H9 (cell line): ENCODE measurements at regions not wholly inside any gene's neighbourhood (a gene's known extent, or its start where the extent isn't known, plus 50 kb on each side); places are given as distances from the start of the nearest gene placed in this dataset.

ENCODE experiments used
- DNase-seq: peaks from one replicate; pipeline ENCODE4 v3.0.0-alpha.2; 2017
- H2AFZ ChIP-seq: one replicate; pipeline ENCODE4 v1.6.1; 2013; ENCODE audit warnings: mild to moderate bottlenecking, low read length, control low read depth, moderate library complexity
- H2AK5ac ChIP-seq: 2 replicates; pipeline ENCODE4 v1.6.1; 2013; ENCODE audit warnings: low read length, control low read depth, mixed read lengths; ENCODE audit not compliant: insufficient read length
- H2BK120ac ChIP-seq: one replicate; pipeline ENCODE4 v1.6.1; 2013; ENCODE audit warnings: low read depth, mild to moderate bottlenecking, low read length, control low read depth, inconsistent platforms; ENCODE audit not compliant: poor library complexity, severe bottlenecking
- H2BK12ac ChIP-seq: 2 replicates; pipeline ENCODE4 v1.6.1; 2013; ENCODE audit warnings: low read length, control low read depth, mixed read lengths, low read depth; ENCODE audit not compliant: insufficient read length
- H2BK15ac ChIP-seq: 2 replicates; pipeline ENCODE4 v1.6.1; 2013; ENCODE audit warnings: low read depth, low read length, control low read depth
- H2BK20ac ChIP-seq: one replicate; pipeline ENCODE4 v1.6.1; 2013; ENCODE audit warnings: low read depth, mild to moderate bottlenecking, low read length, control low read depth, inconsistent platforms; ENCODE audit not compliant: poor library complexity, severe bottlenecking
- H2BK5ac ChIP-seq: 2 replicates; pipeline ENCODE4 v1.6.1; 2013; ENCODE audit warnings: low read length, control low read depth, mixed read lengths; ENCODE audit not compliant: insufficient read length
- H3K14ac ChIP-seq: 2 replicates; pipeline ENCODE4 v1.6.1; 2013; ENCODE audit warnings: low read length, control low read depth; ENCODE audit not compliant: insufficient read depth
- H3K18ac ChIP-seq: 2 replicates; pipeline ENCODE4 v1.6.1; 2013; ENCODE audit warnings: low read depth, mild to moderate bottlenecking, mixed read lengths, low read length, control low read depth; ENCODE audit not compliant: insufficient read length
- H3K23ac ChIP-seq: 2 replicates; pipeline ENCODE4 v1.6.1; 2013; ENCODE audit warnings: low read length, control low read depth, mixed read lengths, low read depth; ENCODE audit not compliant: insufficient read length
- H3K23me2 ChIP-seq: 2 replicates; pipeline ENCODE4 v1.6.1; 2013; ENCODE audit warnings: low read depth, mild to moderate bottlenecking, mixed read lengths, low read length, control low read depth; ENCODE audit not compliant: insufficient read length, poor library complexity, severe bottlenecking
- H3K27ac ChIP-seq: 2 replicates; pipeline ENCODE4 v1.5.1; 2013; ENCODE audit warnings: low read length, control low read depth, mixed read lengths, low read depth; ENCODE audit not compliant: insufficient read length
- H3K27me3 ChIP-seq: 2 replicates; pipeline ENCODE4 v1.6.1; 2013; ENCODE audit warnings: low read length, control low read depth, inconsistent platforms; ENCODE audit not compliant: insufficient read depth
- H3K4ac ChIP-seq: 2 replicates; pipeline ENCODE4 v1.6.1; 2013; ENCODE audit warnings: low read depth, mild to moderate bottlenecking, control low read depth, inconsistent platforms, low read length, moderate library complexity
- H3K4me1 ChIP-seq: 2 replicates; pipeline ENCODE4 v1.6.1; 2013; ENCODE audit warnings: low read length, control low read depth, inconsistent platforms; ENCODE audit not compliant: insufficient read depth
- H3K4me2 ChIP-seq: 2 replicates; pipeline ENCODE4 v1.6.1; 2013; ENCODE audit warnings: low read length, control low read depth, mixed read lengths; ENCODE audit not compliant: insufficient read length, insufficient read depth
- H3K56ac ChIP-seq: 2 replicates; pipeline ENCODE4 v1.6.1; 2013; ENCODE audit warnings: low read depth, mild to moderate bottlenecking, mixed read lengths, low read length, control low read depth; ENCODE audit not compliant: insufficient read length
- H3K79me1 ChIP-seq: 2 replicates; pipeline ENCODE4 v1.6.1; 2013; ENCODE audit warnings: low read depth, mild to moderate bottlenecking, moderate library complexity, low read length, control low read depth, inconsistent platforms; ENCODE audit not compliant: insufficient read depth, poor library complexity, severe bottlenecking
- H3K79me2 ChIP-seq: 2 replicates; pipeline ENCODE4 v1.6.1; 2013; ENCODE audit warnings: low read length, control low read depth, inconsistent platforms; ENCODE audit not compliant: insufficient read depth
- H3K9ac ChIP-seq: 2 replicates; pipeline ENCODE4 v1.6.1; 2013; ENCODE audit warnings: low read length, control low read depth, mixed read lengths; ENCODE audit not compliant: insufficient read length; ENCODE audit errors: extremely low read depth
- H3K9me3 ChIP-seq: one replicate; pipeline ENCODE4 v1.6.1; 2013; ENCODE audit warnings: low read depth, low read length, inconsistent platforms; ENCODE audit not compliant: control insufficient read depth
- H3T11ph ChIP-seq: one replicate; pipeline ENCODE4 v1.6.1; 2013; ENCODE audit warnings: mild to moderate bottlenecking, low read length, control low read depth, inconsistent platforms
- H4K20me1 ChIP-seq: one replicate; pipeline ENCODE4 v1.6.1; 2013; ENCODE audit not compliant: control insufficient read depth, insufficient read length, insufficient read depth
- H4K5ac ChIP-seq: 2 replicates; pipeline ENCODE4 v1.6.1; 2013; ENCODE audit warnings: low read depth, mild to moderate bottlenecking, mixed read lengths, low read length, control low read depth; ENCODE audit not compliant: insufficient read length
- H4K8ac ChIP-seq: replicated peaks from 2 replicates; pipeline ENCODE4 v1.6.1; 2013; ENCODE audit warnings: low read length, control low read depth, mixed read lengths, low read depth; ENCODE audit not compliant: insufficient read length
- H4K91ac ChIP-seq: 2 replicates; pipeline ENCODE4 v1.6.1; 2013; ENCODE audit warnings: low read depth, mild to moderate bottlenecking, moderate library complexity, mixed read lengths, low read length, control low read depth; ENCODE audit not compliant: insufficient read length
- H3K27ac Mint-ChIP-seq, 3 experiments: 2 replicates in 2 of 3; 3 replicates in 1 of 3; pipeline ENCODE4 v1.8.0; 2020 to 2021; ENCODE audit warnings: mixed read lengths in 3 of 3, mild to moderate bottlenecking in 1 of 3, moderate library complexity in 1 of 3
- H3K27me3 Mint-ChIP-seq: 2 replicates; pipeline ENCODE4 v1.8.0; 2021; ENCODE audit warnings: low read depth, mild to moderate bottlenecking, moderate library complexity, mixed read lengths
- H3K36me3 Mint-ChIP-seq, 3 experiments: 2 replicates in 2 of 3; 3 replicates in 1 of 3; pipeline ENCODE4 v1.8.0; 2020 to 2021; ENCODE audit warnings: low read depth in 3 of 3, mixed read lengths in 3 of 3; ENCODE audit not compliant: insufficient read depth in 1 of 3
- H3K4me1 Mint-ChIP-seq, 2 experiments: 2 replicates each; pipeline ENCODE4 v1.8.0; 2020; ENCODE audit warnings: mixed read lengths in 2 of 2
- H3K4me3 Mint-ChIP-seq, 2 experiments: 2 replicates in 1 of 2; 3 replicates in 1 of 2; pipeline ENCODE4 v1.8.0; 2020 to 2021; ENCODE audit warnings: mild to moderate bottlenecking in 2 of 2, mixed read lengths in 2 of 2, moderate library complexity in 1 of 2
- H3K9me3 Mint-ChIP-seq, 2 experiments: 2 replicates in 1 of 2; 3 replicates in 1 of 2; pipeline ENCODE4 v1.8.0; 2020; ENCODE audit warnings: mild to moderate bottlenecking in 2 of 2, mixed read lengths in 2 of 2, moderate library complexity in 1 of 2
- WGBS: extraction: QIAGEN DNeasy Blood & Tissue Kit; methylation state at CpG from one replicate; pipeline ENCODE4 v1.1.7; 2013; ENCODE audit warnings: missing lambda C conversion rate, low lambda C conversion rate, mixed read lengths; ENCODE audit not compliant: insufficient read length; ENCODE audit errors: extremely low coverage; 5-methylcytosine and 5-hydroxymethylcytosine counted together
- TF ChIP-seq, protein P1 (sequence below): fragments of 200-600 bp; sonication (generic); conservative IDR thresholded peaks from 3 replicates; pipeline ENCODE4 v1.8.0; 2021; ENCODE audit warnings: antibody characterized with exemption, mild to moderate bottlenecking

DNA sequence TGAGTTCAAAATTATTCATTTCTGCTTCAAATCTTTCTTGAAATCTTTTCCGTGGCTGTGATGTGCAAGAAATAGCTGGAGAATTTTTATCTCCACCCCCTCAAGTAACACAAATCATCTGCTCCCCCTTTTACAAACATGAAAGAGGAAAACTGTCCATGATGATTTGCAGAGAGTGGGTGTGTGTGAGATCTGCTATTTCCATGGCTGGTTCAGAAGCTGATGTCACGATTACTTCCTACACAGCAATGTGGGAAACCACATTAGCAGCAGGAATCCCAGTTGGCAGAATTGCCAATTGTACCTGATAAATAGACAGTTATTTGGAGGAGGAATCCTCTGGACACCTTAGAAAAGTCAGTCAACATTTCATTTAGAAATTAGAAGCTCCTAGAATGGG, 75.2 kb upstream of the GRM7 start:
- Histone ChIP-seq H2BK5ac (no peak overlapping the region), H4K91ac (no peak overlapping the region), H3K4me2 (no peak overlapping the region)

More for the DNA sequence above, 75.2 kb upstream of the GRM7 start:
- Histone ChIP-seq H2BK12ac (no peak overlapping the region), H3K9me3 (no peaks in the 10 kb centered on the region), H2AFZ (no peak overlapping the region), H3K4ac (no peak overlapping the region), H3K79me1 (no peaks in the 10 kb centered on the region), H3T11ph (no peak overlapping the region), H3K23ac (no peak overlapping the region), H3K4me1 (no peaks in the 10 kb centered on the region), H4K20me1 (no peaks in the 10 kb centered on the region), H3K79me2 (no peaks in the 10 kb centered on the region), H2BK20ac (no peak overlapping the region), H3K27ac (no peak overlapping the region), H3K18ac (no peak overlapping the region), H3K9ac (no peak overlapping the region), H4K8ac (no peak overlapping the region), H2BK15ac (no peak overlapping the region), H3K14ac (no peak overlapping the region), H3K23me2 (no peaks in the 10 kb centered on the region), H4K5ac (no peak overlapping the region), H2BK120ac (no peak overlapping the region), H2AK5ac (no peak overlapping the region), H3K56ac (no peak overlapping the region), H3K27me3 (no peaks in the 10 kb centered on the region)
- Mint-ChIP-seq H3K27me3 (no peaks in the 10 kb centered on the region), H3K4me3 (no peak overlapping the region), H3K4me1 (peaks cover 7 to 8% of the 10 kb centered on the region in 2 experiments), H3K27ac (no peak overlapping the region), H3K36me3 (no peaks in the 10 kb centered on the region), H3K9me3 (no peaks in the 10 kb centered on the region)
- no CpG with 5 or more reads among the region's 2 CpGs for WGBS
- DNase-seq = no peak
- TF ChIP-seq, protein P1, sequence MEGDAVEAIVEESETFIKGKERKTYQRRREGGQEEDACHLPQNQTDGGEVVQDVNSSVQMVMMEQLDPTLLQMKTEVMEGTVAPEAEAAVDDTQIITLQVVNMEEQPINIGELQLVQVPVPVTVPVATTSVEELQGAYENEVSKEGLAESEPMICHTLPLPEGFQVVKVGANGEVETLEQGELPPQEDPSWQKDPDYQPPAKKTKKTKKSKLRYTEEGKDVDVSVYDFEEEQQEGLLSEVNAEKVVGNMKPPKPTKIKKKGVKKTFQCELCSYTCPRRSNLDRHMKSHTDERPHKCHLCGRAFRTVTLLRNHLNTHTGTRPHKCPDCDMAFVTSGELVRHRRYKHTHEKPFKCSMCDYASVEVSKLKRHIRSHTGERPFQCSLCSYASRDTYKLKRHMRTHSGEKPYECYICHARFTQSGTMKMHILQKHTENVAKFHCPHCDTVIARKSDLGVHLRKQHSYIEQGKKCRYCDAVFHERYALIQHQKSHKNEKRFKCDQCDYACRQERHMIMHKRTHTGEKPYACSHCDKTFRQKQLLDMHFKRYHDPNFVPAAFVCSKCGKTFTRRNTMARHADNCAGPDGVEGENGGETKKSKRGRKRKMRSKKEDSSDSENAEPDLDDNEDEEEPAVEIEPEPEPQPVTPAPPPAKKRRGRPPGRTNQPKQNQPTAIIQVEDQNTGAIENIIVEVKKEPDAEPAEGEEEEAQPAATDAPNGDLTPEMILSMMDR = no peak
